SK-N-SH (cell line): ENCODE measurements at regions not wholly inside any gene's neighbourhood (a gene's known extent, or its start where the extent isn't known, plus 50 kb on each side); places are given as distances from the start of the nearest gene placed in this dataset.

Experiments used
- EP300 ChIP-seq, 2 experiments: IDR thresholded peaks; 2 replicates each; pipeline versions ENCODE4 v1.4.0 to v1.6.1; 2012; ENCODE audit warnings: borderline replicate concordance in 1 of 2, low read depth in 1 of 2, low read length in 1 of 2
- FOXM1 ChIP-seq: IDR thresholded peaks from 2 replicates; pipeline ENCODE4 v1.4.0; 2012; ENCODE audit warnings: low read depth, mild to moderate bottlenecking
- GATA2 ChIP-seq: sonication (generic); formaldehyde crosslinking; IDR thresholded peaks from 2 replicates; pipeline ENCODE4 v1.5.0; 2020; ENCODE audit warnings: mild to moderate bottlenecking, missing genetic modification reagents
- MAX ChIP-seq: IDR thresholded peaks from 2 replicates; pipeline ENCODE4 v1.4.0; 2012; ENCODE audit warnings: low read depth
- MXI1 ChIP-seq: IDR thresholded peaks from 2 replicates; pipeline ENCODE4 v1.6.1; 2012; ENCODE audit warnings: mild to moderate bottlenecking, low read depth, low read length, improper control_type of control experiment
- POLR2AphosphoS5 ChIP-seq: IDR thresholded peaks from 2 replicates; pipeline ENCODE4 v1.6.1; 2012; ENCODE audit warnings: low read depth, low read length
- RCOR1 ChIP-seq: fragments of 150-350 bp; IDR thresholded peaks from 2 replicates; pipeline ENCODE4 v1.6.1; 2017; ENCODE audit warnings: antibody characterized with exemption, low read length
- SIN3A ChIP-seq: IDR thresholded peaks from 2 replicates; pipeline ENCODE4 v1.6.1; 2012; ENCODE audit warnings: low read depth, mild to moderate bottlenecking, low read length, moderate library complexity, borderline replicate concordance
- TCF12 ChIP-seq: IDR thresholded peaks from 2 replicates; pipeline ENCODE4 v1.4.0; 2012
- USF2 ChIP-seq: fragments of 150-350 bp; IDR thresholded peaks from 2 replicates; pipeline ENCODE4 v1.6.1; 2017; ENCODE audit warnings: antibody characterized with exemption, low read length, low read depth, borderline replicate concordance
- TF ChIP-seq, protein P1 (sequence below): fragments of 200-600 bp; sonication (generic); IDR thresholded peaks from 2 replicates; pipeline ENCODE4 v1.6.1; 2017; ENCODE audit warnings: antibody characterized with exemption, mild to moderate bottlenecking, moderate library complexity
- TF ChIP-seq, protein P2 (sequence below): IDR thresholded peaks from 2 replicates; pipeline ENCODE4 v1.4.0; 2012; ENCODE audit warnings: low read depth, borderline replicate concordance

DNA sequence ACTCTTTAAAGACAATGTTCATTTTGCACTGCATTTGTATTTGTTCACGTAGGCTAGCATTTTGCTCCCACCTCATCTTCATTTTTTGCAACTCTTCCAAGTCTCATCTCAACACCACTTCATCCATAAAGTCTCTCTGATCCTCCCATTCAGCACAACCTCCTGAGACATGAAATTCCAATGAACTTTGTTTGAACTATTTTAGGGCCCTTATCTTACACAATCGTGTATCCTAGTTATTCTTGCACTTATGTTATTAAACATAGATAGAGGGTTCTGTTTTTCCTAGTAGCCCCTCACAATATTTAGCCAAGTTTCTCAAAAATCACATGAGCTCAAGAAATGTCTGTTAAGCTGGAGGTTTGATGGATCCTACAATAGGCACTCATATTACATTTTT lies 500.5 kb upstream of the ADAMTS5 start:
- TF ChIP-seq, protein P1, sequence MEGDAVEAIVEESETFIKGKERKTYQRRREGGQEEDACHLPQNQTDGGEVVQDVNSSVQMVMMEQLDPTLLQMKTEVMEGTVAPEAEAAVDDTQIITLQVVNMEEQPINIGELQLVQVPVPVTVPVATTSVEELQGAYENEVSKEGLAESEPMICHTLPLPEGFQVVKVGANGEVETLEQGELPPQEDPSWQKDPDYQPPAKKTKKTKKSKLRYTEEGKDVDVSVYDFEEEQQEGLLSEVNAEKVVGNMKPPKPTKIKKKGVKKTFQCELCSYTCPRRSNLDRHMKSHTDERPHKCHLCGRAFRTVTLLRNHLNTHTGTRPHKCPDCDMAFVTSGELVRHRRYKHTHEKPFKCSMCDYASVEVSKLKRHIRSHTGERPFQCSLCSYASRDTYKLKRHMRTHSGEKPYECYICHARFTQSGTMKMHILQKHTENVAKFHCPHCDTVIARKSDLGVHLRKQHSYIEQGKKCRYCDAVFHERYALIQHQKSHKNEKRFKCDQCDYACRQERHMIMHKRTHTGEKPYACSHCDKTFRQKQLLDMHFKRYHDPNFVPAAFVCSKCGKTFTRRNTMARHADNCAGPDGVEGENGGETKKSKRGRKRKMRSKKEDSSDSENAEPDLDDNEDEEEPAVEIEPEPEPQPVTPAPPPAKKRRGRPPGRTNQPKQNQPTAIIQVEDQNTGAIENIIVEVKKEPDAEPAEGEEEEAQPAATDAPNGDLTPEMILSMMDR, result no peak
- TF ChIP-seq SIN3A, result no peak
- no peak for TF ChIP-seq POLR2AphosphoS5
- no peak for TF ChIP-seq MXI1
- TF ChIP-seq MAX, result no peak
- no peak for TF ChIP-seq USF2
- no peak for TF ChIP-seq FOXM1
- TF ChIP-seq TCF12, result no peak
- TF ChIP-seq, protein P2, sequence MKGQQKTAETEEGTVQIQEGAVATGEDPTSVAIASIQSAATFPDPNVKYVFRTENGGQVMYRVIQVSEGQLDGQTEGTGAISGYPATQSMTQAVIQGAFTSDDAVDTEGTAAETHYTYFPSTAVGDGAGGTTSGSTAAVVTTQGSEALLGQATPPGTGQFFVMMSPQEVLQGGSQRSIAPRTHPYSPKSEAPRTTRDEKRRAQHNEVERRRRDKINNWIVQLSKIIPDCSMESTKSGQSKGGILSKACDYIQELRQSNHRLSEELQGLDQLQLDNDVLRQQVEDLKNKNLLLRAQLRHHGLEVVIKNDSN, result no peak
- TF ChIP-seq EP300 (IDR thresholded peaks at IDR 0.05; ENCODE audit: borderline replicate concordance in 1 of 2, low read depth in 1 of 2, low read length in 1 of 2), result no peak
- no peak for TF ChIP-seq GATA2 (CRISPR knock-in tag)
- no peak for TF ChIP-seq RCOR1
